Trophoblast cell (in vitro differentiated cells and primary cell): ENCODE measurements at regions not wholly inside any gene's neighbourhood (a gene's known extent, or its start where the extent isn't known, plus 50 kb on each side); places are given as distances from the start of the nearest gene placed in this dataset.
"Not testable (repeated sequence)": the region's sequence is repeated elsewhere in the genome, so short reads cannot be mapped to it uniquely, and the experiment has no call there.

Experiments used
- DNase-seq, 2 donors: peaks; one replicate each; pipeline ENCODE4 v3.0.0-alpha.2; 2016
- H2AFZ ChIP-seq: 2 replicates; pipeline ENCODE4 v1.6.1; 2013; ENCODE audit warnings: low read length, moderate library complexity, mild to moderate bottlenecking; ENCODE audit not compliant: insufficient read depth, poor library complexity
- H2AK5ac ChIP-seq: 2 replicates; pipeline ENCODE4 v1.6.1; 2013; ENCODE audit warnings: mild to moderate bottlenecking, low read length
- H2BK120ac ChIP-seq: 2 replicates; pipeline ENCODE4 v1.6.1; 2013; ENCODE audit warnings: low read length, mild to moderate bottlenecking, moderate library complexity; ENCODE audit not compliant: insufficient read depth, poor library complexity
- H2BK12ac ChIP-seq: 2 replicates; pipeline ENCODE4 v1.6.1; 2013; ENCODE audit warnings: mild to moderate bottlenecking, low read length, moderate library complexity
- H2BK5ac ChIP-seq: 2 replicates; pipeline ENCODE4 v1.6.1; 2013; ENCODE audit warnings: low read length, low read depth, moderate library complexity, mild to moderate bottlenecking; ENCODE audit not compliant: poor library complexity
- H3K14ac ChIP-seq: 2 replicates; pipeline ENCODE4 v1.6.1; 2013; ENCODE audit warnings: mild to moderate bottlenecking, low read length
- H3K18ac ChIP-seq: 2 replicates; pipeline ENCODE4 v1.6.1; 2013; ENCODE audit warnings: mild to moderate bottlenecking, low read length
- H3K23ac ChIP-seq: 2 replicates; pipeline ENCODE4 v1.6.1; 2013; ENCODE audit warnings: low read length
- H3K27ac ChIP-seq: 2 replicates; pipeline ENCODE4 v1.5.1; 2013; ENCODE audit warnings: low read depth, mild to moderate bottlenecking, inconsistent platforms, low read length, moderate library complexity
- H3K27me3 ChIP-seq: 2 replicates; pipeline ENCODE4 v1.6.1; 2013; ENCODE audit warnings: inconsistent platforms, mild to moderate bottlenecking, low read length, moderate library complexity; ENCODE audit not compliant: insufficient read depth
- H3K36me3 ChIP-seq, 2 experiments: 1 replicate in 1 of 2; 2 replicates in 1 of 2; pipeline ENCODE4 v1.6.1; 2013; ENCODE audit warnings: low read length in 2 of 2, mild to moderate bottlenecking in 2 of 2, moderate library complexity in 1 of 2; ENCODE audit not compliant: insufficient read depth in 2 of 2, control insufficient read depth in 1 of 2
- H3K4ac ChIP-seq: 2 replicates; pipeline ENCODE4 v1.6.1; 2013; ENCODE audit warnings: low read depth, mild to moderate bottlenecking, low read length, moderate library complexity
- H3K4me1 ChIP-seq, 2 experiments: 1 replicate in 1 of 2; 2 replicates in 1 of 2; pipeline ENCODE4 v1.6.1; 2013; ENCODE audit warnings: low read length in 2 of 2, mild to moderate bottlenecking in 2 of 2, moderate library complexity in 1 of 2; ENCODE audit not compliant: insufficient read depth in 2 of 2, control insufficient read depth in 1 of 2
- H3K4me2 ChIP-seq: 2 replicates; pipeline ENCODE4 v1.6.1; 2013; ENCODE audit warnings: inconsistent platforms, mild to moderate bottlenecking, low read length, moderate library complexity
- H3K4me3 ChIP-seq: 2 replicates; pipeline ENCODE4 v1.5.1; 2013; ENCODE audit warnings: mild to moderate bottlenecking, low read depth, low read length, inconsistent platforms
- H3K79me1 ChIP-seq: one replicate; pipeline ENCODE4 v1.6.1; 2013; ENCODE audit warnings: low read length
- H3K79me2 ChIP-seq: 2 replicates; pipeline ENCODE4 v1.6.1; 2013; ENCODE audit warnings: low read length, mild to moderate bottlenecking; ENCODE audit not compliant: control insufficient read depth, insufficient read depth, poor library complexity
- H3K9ac ChIP-seq: 2 replicates; pipeline ENCODE4 v1.6.1; 2013; ENCODE audit warnings: mild to moderate bottlenecking, low read length
- H3K9me3 ChIP-seq: 2 replicates; pipeline ENCODE4 v1.6.1; 2013; ENCODE audit warnings: low read depth, mild to moderate bottlenecking, control low read depth, inconsistent platforms, low read length; ENCODE audit not compliant: insufficient read depth
- H4K12ac ChIP-seq: 2 replicates; pipeline ENCODE4 v1.6.1; 2013; ENCODE audit warnings: low read depth, mild to moderate bottlenecking, low read length, moderate library complexity
- H4K8ac ChIP-seq: 2 replicates; pipeline ENCODE4 v1.6.1; 2013; ENCODE audit warnings: low read depth, mild to moderate bottlenecking, low read length, moderate library complexity
- H4K91ac ChIP-seq: one replicate; pipeline ENCODE4 v1.6.1; 2013; ENCODE audit warnings: low read depth, mild to moderate bottlenecking, low read length, moderate library complexity
- WGBS: extraction: QIAGEN DNeasy Blood & Tissue Kit; methylation state at CpG from one replicate; pipeline ENCODE4 v1.1.7; 2013; ENCODE audit warnings: missing lambda C conversion rate; ENCODE audit not compliant: insufficient read length, insufficient coverage; ENCODE audit errors: extremely low coverage; 5-methylcytosine and 5-hydroxymethylcytosine counted together

DNA sequence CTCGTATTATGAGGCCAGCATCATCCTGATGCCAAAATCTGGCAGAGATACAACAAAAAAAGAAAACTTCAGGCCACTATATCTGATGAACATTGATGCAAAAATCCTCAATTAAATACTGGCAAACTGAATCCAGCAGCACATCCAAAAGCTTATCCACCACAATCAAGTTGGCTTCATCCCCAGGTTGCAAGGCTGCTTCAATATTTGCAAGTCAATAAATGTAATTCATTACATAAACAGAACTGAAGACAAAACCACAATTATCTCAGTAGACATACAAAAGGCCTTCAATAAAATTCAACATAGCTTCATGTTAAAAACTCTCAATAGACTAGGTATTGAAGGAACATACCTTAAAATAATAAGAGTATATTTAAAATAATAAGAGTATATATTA, 815.3 kb upstream of the SLITRK1 start:
- H3K14ac ChIP-seq, H2BK120ac ChIP-seq, H4K91ac ChIP-seq, DNase-seq, H3K4me2 ChIP-seq, H3K18ac ChIP-seq, H3K4me3 ChIP-seq, H3K4ac ChIP-seq, H3K4me1 ChIP-seq, H2AFZ ChIP-seq, H2AK5ac ChIP-seq, H3K79me1 ChIP-seq, H2BK12ac ChIP-seq, H3K27ac ChIP-seq, H3K27me3 ChIP-seq, H3K23ac ChIP-seq, H2BK5ac ChIP-seq, H3K79me2 ChIP-seq, H4K12ac ChIP-seq, H3K9me3 ChIP-seq, H4K8ac ChIP-seq, H3K9ac ChIP-seq, H3K36me3 ChIP-seq: not testable (repeated sequence)
- WGBS = no CpG with 5 or more reads among the region's 1 CpG

DNA sequence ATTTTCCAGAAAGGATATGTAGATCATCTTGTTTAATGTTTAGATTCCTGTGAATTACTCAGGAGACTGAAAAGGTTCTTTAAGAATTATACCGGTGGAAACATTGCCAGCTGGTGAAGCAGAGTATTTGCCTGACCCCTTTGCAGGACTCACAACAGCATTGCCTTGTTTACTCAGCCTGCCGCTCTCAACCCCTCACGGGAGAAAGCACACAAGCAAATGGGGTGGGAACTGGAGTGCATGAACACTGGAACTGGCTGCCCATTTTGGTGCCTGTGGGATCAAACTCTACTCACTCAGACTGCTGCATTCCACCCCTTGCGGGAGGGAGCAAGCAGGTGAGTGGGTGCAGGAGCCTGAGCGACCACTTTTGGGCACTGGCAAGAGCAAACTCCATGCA, 804.7 kb upstream of the SLITRK1 start:
- no peak overlapping the region for H4K91ac ChIP-seq
- no CpG with 5 or more reads among the region's 5 CpGs for WGBS
- no peaks in the 10 kb centered on the region for H3K4me1 ChIP-seq
- no peak overlapping the region for H2BK120ac ChIP-seq
- no peak overlapping the region for H4K12ac ChIP-seq
- no peak overlapping the region for H3K4me2 ChIP-seq
- no peak overlapping the region for H3K9ac ChIP-seq
- no peak overlapping the region for H3K4me3 ChIP-seq
- H3K27me3 ChIP-seq = no peaks in the 10 kb centered on the region
- H3K79me2 ChIP-seq = no peaks in the 10 kb centered on the region
- no peak overlapping the region for H4K8ac ChIP-seq
- H2BK5ac ChIP-seq = no peak overlapping the region
- H3K23ac ChIP-seq = no peak overlapping the region
- H3K14ac ChIP-seq = no peak overlapping the region
- H3K9me3 ChIP-seq = no peaks in the 10 kb centered on the region
- no peak overlapping the region for H2AK5ac ChIP-seq
- no peaks in the 10 kb centered on the region for H3K36me3 ChIP-seq
- H3K18ac ChIP-seq = no peak overlapping the region
- H2AFZ ChIP-seq = no peak overlapping the region
- H2BK12ac ChIP-seq = no peak overlapping the region
- DNase-seq = no peak
- no peak overlapping the region for H3K27ac ChIP-seq
- no peak overlapping the region for H3K4ac ChIP-seq
- H3K79me1 ChIP-seq = no peaks in the 10 kb centered on the region

DNA sequence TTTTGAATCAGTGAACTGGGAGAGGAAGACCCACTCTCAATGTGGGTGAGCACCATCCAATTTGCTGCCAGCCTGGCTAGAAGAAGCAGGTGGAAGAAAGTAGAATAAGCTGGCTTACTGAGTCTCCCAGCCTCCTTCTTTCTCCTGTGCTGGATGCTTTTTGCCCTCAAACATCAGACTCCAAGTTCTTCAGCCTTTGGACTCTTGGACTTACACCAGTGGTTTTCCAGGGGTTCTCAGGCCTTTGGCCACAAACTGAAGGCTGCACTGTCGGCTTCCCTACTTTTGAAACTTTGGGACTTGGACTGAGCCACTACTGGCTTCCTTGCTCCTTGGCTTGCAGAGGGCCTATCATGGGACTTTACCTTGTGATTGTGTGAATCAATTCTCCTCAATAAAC, 804.2 kb upstream of the SLITRK1 start:
- H4K91ac ChIP-seq = no peak overlapping the region
- no peaks in the 10 kb centered on the region for H3K4me1 ChIP-seq
- H3K27ac ChIP-seq = no peak overlapping the region
- H2AK5ac ChIP-seq = no peak overlapping the region
- no peak overlapping the region for H3K18ac ChIP-seq
- H4K8ac ChIP-seq = no peak overlapping the region
- H3K14ac ChIP-seq = no peak overlapping the region
- no peak overlapping the region for H2AFZ ChIP-seq
- H3K4me2 ChIP-seq = no peak overlapping the region
- H4K12ac ChIP-seq = no peak overlapping the region
- no peaks in the 10 kb centered on the region for H3K27me3 ChIP-seq
- no peak overlapping the region for H3K23ac ChIP-seq
- no peak overlapping the region for H3K4me3 ChIP-seq
- H3K79me1 ChIP-seq = no peaks in the 10 kb centered on the region
- H3K9me3 ChIP-seq = no peaks in the 10 kb centered on the region
- no peak for DNase-seq
- H3K9ac ChIP-seq = no peak overlapping the region
- H2BK5ac ChIP-seq = no peak overlapping the region
- WGBS = no CpG with 5 or more reads among the region's 1 CpG
- H3K79me2 ChIP-seq = no peaks in the 10 kb centered on the region
- no peak overlapping the region for H2BK12ac ChIP-seq
- no peak overlapping the region for H2BK120ac ChIP-seq
- H3K36me3 ChIP-seq = no peaks in the 10 kb centered on the region
- H3K4ac ChIP-seq = no peak overlapping the region

DNA sequence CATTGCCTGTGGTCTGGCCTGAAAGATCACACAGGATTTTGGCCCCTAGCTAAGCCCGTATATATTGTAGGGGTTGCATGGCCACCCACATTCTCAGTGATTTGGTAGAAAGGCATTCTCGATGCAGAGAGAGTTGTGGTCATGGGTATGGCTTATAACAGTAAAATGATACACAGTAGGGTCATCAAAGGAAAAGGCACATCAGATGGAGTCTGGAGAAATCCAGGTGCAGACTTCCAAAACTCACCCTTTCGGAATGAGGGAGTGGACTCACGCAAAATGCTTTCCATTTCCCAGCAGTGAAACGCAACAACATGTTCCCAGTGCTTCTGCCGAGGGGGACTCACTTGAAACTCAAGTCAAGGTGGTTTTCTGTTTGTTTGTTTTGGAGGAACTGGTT, 802.5 kb upstream of the SLITRK1 start:
- Histone ChIP-seq H3K27ac (no peak overlapping the region), H3K79me1 (no peaks in the 10 kb centered on the region), H3K4me3 (no peak overlapping the region), H3K36me3 (no peaks in the 10 kb centered on the region), H3K4ac (no peak overlapping the region), H3K27me3 (no peaks in the 10 kb centered on the region), H3K4me1 (no peaks in the 10 kb centered on the region), H2AFZ (no peak overlapping the region), H3K79me2 (no peaks in the 10 kb centered on the region), H2BK12ac (no peak overlapping the region), H2BK120ac (no peak overlapping the region), H4K12ac (no peak overlapping the region), H4K8ac (no peak overlapping the region), H3K4me2 (no peak overlapping the region), H3K18ac (no peak overlapping the region), H2BK5ac (no peak overlapping the region), H2AK5ac (no peak overlapping the region), H3K23ac (no peak overlapping the region), H3K9me3 (no peaks in the 10 kb centered on the region), H4K91ac (no peak overlapping the region), H3K14ac (no peak overlapping the region), H3K9ac (peak overlapping the region; percentile 9)
- peak in 1 of 2 donors; percentile 4 for DNase-seq
- WGBS = no CpG with 5 or more reads among the region's 6 CpGs
